ENCODE measurements at regions not wholly inside any gene's neighbourhood (a gene's known extent, or its start where the extent isn't known, plus 50 kb on each side); places are given as distances from the start of the nearest gene placed in this dataset.

DNA sequence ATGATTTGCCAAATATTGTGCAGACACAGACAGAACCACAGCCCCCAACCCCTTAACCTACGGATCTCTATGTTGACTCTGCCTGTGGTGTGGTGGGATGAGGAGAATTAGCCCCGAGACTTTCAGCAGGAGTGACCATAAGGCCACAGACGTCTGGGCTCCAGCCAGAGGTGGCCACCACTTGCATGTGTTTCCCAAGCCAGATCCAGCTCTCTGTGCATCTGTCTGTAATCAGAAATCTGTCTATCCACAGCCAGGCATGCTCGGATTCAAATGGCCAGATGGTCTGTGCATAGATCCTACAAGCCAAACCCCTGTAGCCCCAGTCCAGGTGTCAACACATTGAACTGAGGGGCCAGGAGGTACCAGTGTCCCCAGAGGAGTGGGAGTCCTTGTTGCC, 140.6 kb downstream of the SYF2 start:
- TF ChIP-seq ZFP3 (CRISPR knock-in tag; IDR thresholded peaks at IDR 0.05) = no peak
- TF ChIP-seq, protein P1, sequence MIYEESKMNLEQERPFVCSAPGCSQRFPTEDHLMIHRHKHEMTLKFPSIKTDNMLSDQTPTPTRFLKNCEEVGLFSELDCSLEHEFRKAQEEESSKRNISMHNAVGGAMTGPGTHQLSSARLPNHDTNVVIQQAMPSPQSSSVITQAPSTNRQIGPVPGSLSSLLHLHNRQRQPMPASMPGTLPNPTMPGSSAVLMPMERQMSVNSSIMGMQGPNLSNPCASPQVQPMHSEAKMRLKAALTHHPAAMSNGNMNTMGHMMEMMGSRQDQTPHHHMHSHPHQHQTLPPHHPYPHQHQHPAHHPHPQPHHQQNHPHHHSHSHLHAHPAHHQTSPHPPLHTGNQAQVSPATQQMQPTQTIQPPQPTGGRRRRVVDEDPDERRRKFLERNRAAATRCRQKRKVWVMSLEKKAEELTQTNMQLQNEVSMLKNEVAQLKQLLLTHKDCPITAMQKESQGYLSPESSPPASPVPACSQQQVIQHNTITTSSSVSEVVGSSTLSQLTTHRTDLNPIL (CRISPR knock-in tag; IDR thresholded peaks at IDR 0.05; ENCODE audit: low read depth) = no peak
- TF ChIP-seq, protein P2, sequence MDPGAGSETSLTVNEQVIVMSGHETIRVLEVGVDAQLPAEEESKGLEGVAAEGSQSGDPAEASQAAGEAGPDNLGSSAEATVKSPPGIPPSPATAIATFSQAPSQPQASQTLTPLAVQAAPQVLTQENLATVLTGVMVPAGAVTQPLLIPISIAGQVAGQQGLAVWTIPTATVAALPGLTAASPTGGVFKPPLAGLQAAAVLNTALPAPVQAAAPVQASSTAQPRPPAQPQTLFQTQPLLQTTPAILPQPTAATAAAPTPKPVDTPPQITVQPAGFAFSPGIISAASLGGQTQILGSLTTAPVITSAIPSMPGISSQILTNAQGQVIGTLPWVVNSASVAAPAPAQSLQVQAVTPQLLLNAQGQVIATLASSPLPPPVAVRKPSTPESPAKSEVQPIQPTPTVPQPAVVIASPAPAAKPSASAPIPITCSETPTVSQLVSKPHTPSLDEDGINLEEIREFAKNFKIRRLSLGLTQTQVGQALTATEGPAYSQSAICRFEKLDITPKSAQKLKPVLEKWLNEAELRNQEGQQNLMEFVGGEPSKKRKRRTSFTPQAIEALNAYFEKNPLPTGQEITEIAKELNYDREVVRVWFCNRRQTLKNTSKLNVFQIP (CRISPR knock-in tag; IDR thresholded peaks at IDR 0.05; ENCODE audit: borderline replicate concordance, low read depth) = no peak
- no peak for TF ChIP-seq ARNTL (CRISPR knock-in tag; IDR thresholded peaks at IDR 0.05; ENCODE audit: borderline replicate concordance, low read depth)
- TF ChIP-seq OSR1 (CRISPR knock-in tag; IDR thresholded peaks at IDR 0.05) = no peak
- no peak for TF ChIP-seq RARB (CRISPR knock-in tag; IDR thresholded peaks at IDR 0.05)
- no peak for TF ChIP-seq ESRRG (CRISPR knock-in tag; IDR thresholded peaks at IDR 0.05)
- no peak for TF ChIP-seq ZNF565 (CRISPR knock-in tag; conservative IDR thresholded peaks at IDR 0.05; ENCODE audit: low read depth)
- TF ChIP-seq ZNF70 (CRISPR knock-in tag; IDR thresholded peaks at IDR 0.05) = no peak
- TF ChIP-seq CSDC2 (CRISPR knock-in tag; IDR thresholded peaks at IDR 0.05) = no peak
- no peak for TF ChIP-seq ZC3H10 (CRISPR knock-in tag; IDR thresholded peaks at IDR 0.05)
- TF ChIP-seq TCF4 (CRISPR knock-in tag; IDR thresholded peaks at IDR 0.05; ENCODE audit: borderline replicate concordance) = no peak
- no peak for TF ChIP-seq TOX (CRISPR knock-in tag; IDR thresholded peaks at IDR 0.05; ENCODE audit: borderline replicate concordance)
